K562 (cell line): ENCODE measurements at regions not wholly inside any gene's neighbourhood (a gene's known extent, or its start where the extent isn't known, plus 50 kb on each side); places are given as distances from the start of the nearest gene placed in this dataset.

ENCODE experiments used
- ATAC-seq: fragments of 200-7000 bp; cut with Tn5 transposase; 3 replicates; pipeline ENCODE4 v1.9.1; 2020; ENCODE audit warnings: moderate library complexity
- BruUV-seq: library from RNA; stranded (reverse); fragments of 400-500 nt; replicated peaks from 2 replicates; lab custom pipeline; 2021; lab: Mats Ljungman, UMichigan
- CTCF ChIA-PET: fragments of 300-600 bp; formaldehyde crosslinking; extraction: SDS; loops from one replicate; lab custom pipeline; 2021; ENCODE audit warnings: low intra/inter-chr PET ratio; lab: Yijun Ruan, JAX
- POLR2A ChIA-PET: fragments of 300-600, 350-650 bp; sonication (Branson Sonifier 250); formaldehyde crosslinking; extraction: SDS; loops from one replicate; lab custom pipeline; 2021; ENCODE audit warnings: antibody characterized with exemption, inconsistent platforms; lab: Yijun Ruan, JAX
- DNase-seq, 4 experiments: peaks; one replicate each; pipeline versions ENCODE4 v3.0.0 to v3.0.0-alpha.2; 2011 to 2018; ENCODE audit warnings: low spot score in 3 of 4, mixed read lengths in 3 of 4; ENCODE audit errors: extremely low read depth in 1 of 4
- FAIRE-seq: peaks from 2 replicates; lab custom pipeline; 2011; peaks lifted over from hg19 to GRCh38; lab: Jason Lieb, UNC
- H2AFZ ChIP-seq: 2 replicates; pipeline ENCODE4 v1.6.0; 2011; ENCODE audit warnings: low read depth, low read length, control low read depth, inconsistent platforms
- H3K27ac ChIP-seq: fragments of 200-600 bp; 3 replicates; pipeline ENCODE4 v1.8.0; 2011; ENCODE audit warnings: low read depth, mild to moderate bottlenecking, control low read depth, inconsistent platforms, low read length, moderate library complexity, mixed read lengths; ENCODE audit errors: extremely low read depth
- H3K27me3 ChIP-seq, 2 experiments: fragments of 300-600 bp in 1 of 2; 2 replicates in 1 of 2; 3 replicates in 1 of 2; pipeline versions ENCODE4 v1.6.0 to v1.8.0; 2011; ENCODE audit warnings: inconsistent platforms in 2 of 2, low read length in 2 of 2, mild to moderate bottlenecking in 1 of 2, mixed read lengths in 1 of 2, moderate library complexity in 1 of 2; ENCODE audit not compliant: control insufficient read depth in 2 of 2, insufficient read depth in 2 of 2
- H3K36me3 ChIP-seq: fragments of 300-600 bp; 3 replicates; pipeline ENCODE4 v1.8.0; 2011; ENCODE audit warnings: mild to moderate bottlenecking, low read length, inconsistent platforms; ENCODE audit not compliant: control insufficient read depth, insufficient read depth
- H3K4me1 ChIP-seq, 2 experiments: fragments of 200-600 bp in 1 of 2; replicated peaks in 1 of 2; 2 replicates in 1 of 2; 3 replicates in 1 of 2; pipeline versions ENCODE4 v1.5.1 to v1.8.0; 2011; ENCODE audit warnings: inconsistent platforms in 2 of 2, low read length in 2 of 2, mild to moderate bottlenecking in 1 of 2, mixed read lengths in 1 of 2, moderate library complexity in 1 of 2; ENCODE audit not compliant: control insufficient read depth in 2 of 2, insufficient read depth in 2 of 2
- H3K4me2 ChIP-seq: 2 replicates; pipeline ENCODE4 v1.6.1; 2011; ENCODE audit warnings: low read length, control low read depth, inconsistent platforms, mixed read lengths; ENCODE audit not compliant: insufficient read depth
- H3K4me3 ChIP-seq: fragments of 200-600 bp; sonication (generic), shearing (Covaris generic); 2 replicates; pipeline ENCODE4 v1.5.1; 2016; ENCODE audit warnings: control low read depth, inconsistent platforms
- H3K79me2 ChIP-seq: fragments of 200-600 bp; 3 replicates; pipeline ENCODE4 v1.8.0; 2011; ENCODE audit warnings: low read length, inconsistent platforms; ENCODE audit not compliant: control insufficient read depth, insufficient read depth
- H3K9ac ChIP-seq, 2 experiments: 2 replicates each; pipeline versions ENCODE4 v1.6.0 to v1.6.1; 2011; ENCODE audit warnings: low read depth in 2 of 2, low read length in 2 of 2, control low read depth in 1 of 2, inconsistent platforms in 1 of 2, mild to moderate bottlenecking in 1 of 2, mixed read lengths in 1 of 2; ENCODE audit not compliant: insufficient read depth in 1 of 2
- H3K9me1 ChIP-seq: one replicate; pipeline ENCODE4 v1.6.0; 2011; ENCODE audit warnings: inconsistent platforms, mild to moderate bottlenecking, low read length, moderate library complexity; ENCODE audit not compliant: control insufficient read depth, insufficient read depth
- H3K9me3 ChIP-seq: replicated peaks from 2 replicates; pipeline ENCODE4 v1.5.1; 2011; ENCODE audit warnings: low read depth, low read length, inconsistent platforms; ENCODE audit not compliant: control insufficient read depth, insufficient read depth
- H4K20me1 ChIP-seq: replicated peaks from 2 replicates; pipeline ENCODE4 v1.6.1; 2011; ENCODE audit warnings: low read length, inconsistent platforms, mixed read lengths; ENCODE audit not compliant: control insufficient read depth, insufficient read depth
- BDP1 ChIP-seq: IDR thresholded peaks from 3 replicates; pipeline ENCODE4 v1.6.1; 2011; ENCODE audit not compliant: insufficient read length, insufficient read depth
- DPF2 ChIP-seq: fragments of 450-650 bp; IDR thresholded peaks from 2 replicates; pipeline ENCODE4 v1.6.1; 2016
- ERF ChIP-seq: fragments of 450-650 bp; formaldehyde crosslinking; IDR thresholded peaks from 2 replicates; pipeline ENCODE4 v1.4.0; 2020; ENCODE audit warnings: mild to moderate bottlenecking, mixed read lengths
- HIVEP1 ChIP-seq: fragments of 250-450 bp; sonication (Bioruptor Pico); IDR thresholded peaks from 2 replicates; pipeline ENCODE4 v1.4.0; 2020; ENCODE audit warnings: mild to moderate bottlenecking
- KAT2B ChIP-seq: IDR thresholded peaks from one replicate; pipeline ENCODE4 v1.6.1; 2012; ENCODE audit warnings: low read depth, mild to moderate bottlenecking, control low read depth, inconsistent platforms, low read length, moderate library complexity
- NFIC ChIP-seq: fragments of 450-650 bp; IDR thresholded peaks from 2 replicates; pipeline ENCODE4 v1.6.1; 2017; ENCODE audit warnings: mild to moderate bottlenecking, inconsistent platforms
- PCBP2 ChIP-seq: fragments of 200-400 bp; formaldehyde crosslinking; IDR thresholded peaks from 2 replicates; pipeline ENCODE4 v1.6.1; 2018; ENCODE audit warnings: low read length, low read depth, mild to moderate bottlenecking, moderate library complexity; ENCODE audit not compliant: poor library complexity, severe bottlenecking
- PHB ChIP-seq: fragments of 250-450 bp; sonication (Bioruptor Pico); IDR thresholded peaks from 2 replicates; pipeline ENCODE4 v1.5.0; 2021
- PHF8 ChIP-seq: fragments of 200-600 bp; sonication (generic); IDR thresholded peaks from 2 replicates; pipeline ENCODE4 v1.6.1; 2012; ENCODE audit warnings: mixed run types, mild to moderate bottlenecking, inconsistent platforms, low read length, moderate library complexity, borderline replicate concordance
- SREBF1 ChIP-seq: fragments of 150-350 bp; IDR thresholded peaks from 2 replicates; pipeline ENCODE4 v1.6.1; 2014; ENCODE audit warnings: antibody characterized with exemption, low read depth, low read length, borderline replicate concordance
- ZNF124 ChIP-seq: sonication (generic); formaldehyde crosslinking; IDR thresholded peaks from 2 replicates; pipeline ENCODE4 v1.8.1; 2022; ENCODE audit warnings: missing genetic modification reagents
- ZNF24 ChIP-seq: fragments of 450-650 bp; IDR thresholded peaks from 2 replicates; pipeline ENCODE4 v1.6.1; 2016
- ZNF274 ChIP-seq: IDR thresholded peaks from 2 replicates; pipeline ENCODE4 v1.6.1; 2011; ENCODE audit warnings: low read depth, mild to moderate bottlenecking, low read length, moderate library complexity, borderline replicate concordance
- ZNF436 ChIP-seq: fragments of 250-450, 450-650 bp; sonication (Bioruptor Pico); formaldehyde crosslinking; IDR thresholded peaks from 2 replicates; pipeline ENCODE4 v1.7.0; 2020; ENCODE audit warnings: mild to moderate bottlenecking
- WGBS: fragments of 100-300 bp; shearing (Covaris generic); methylation state at CpG from one replicate; pipeline ENCODE4 v1.1.6; 2016; ENCODE audit warnings: low coverage, mixed read lengths; ENCODE audit not compliant: insufficient coverage; ENCODE audit errors: missing lambda C conversion rate; 5-methylcytosine and 5-hydroxymethylcytosine counted together
- in situ Hi-C: fragments of 300-500 bp; cut with MboI; formaldehyde crosslinking; loops from 4 replicates; pipeline ENCODE4 v1.15.0; 2018; ENCODE audit warnings: inconsistent platforms, mixed read lengths
- intact Hi-C: fragments of 100-400 bp; cut with micrococcal nuclease; formaldehyde crosslinking; loops from 2 replicates; pipeline ENCODE4 v1.14.2; 2022
- TF ChIP-seq, protein P1 (sequence below), 2 experiments: fragments of 450-650 bp; IDR thresholded peaks; 2 replicates each; pipeline ENCODE4 v1.6.1; 2016
- TF ChIP-seq, protein P2 (sequence below), 2 experiments: IDR thresholded peaks in 1 of 2; conservative IDR thresholded peaks in 1 of 2; 2 replicates each; pipeline ENCODE4 v1.6.1; 2016; ENCODE audit warnings: low read depth in 2 of 2, mild to moderate bottlenecking in 1 of 2, missing compliant biosample characterization in 1 of 2, missing genetic modification characterization in 1 of 2, moderate library complexity in 1 of 2
- TF ChIP-seq, protein P3 (sequence below): IDR thresholded peaks from 2 replicates; pipeline ENCODE4 v1.6.1; 2014; ENCODE audit warnings: antibody characterized with exemption

DNA sequence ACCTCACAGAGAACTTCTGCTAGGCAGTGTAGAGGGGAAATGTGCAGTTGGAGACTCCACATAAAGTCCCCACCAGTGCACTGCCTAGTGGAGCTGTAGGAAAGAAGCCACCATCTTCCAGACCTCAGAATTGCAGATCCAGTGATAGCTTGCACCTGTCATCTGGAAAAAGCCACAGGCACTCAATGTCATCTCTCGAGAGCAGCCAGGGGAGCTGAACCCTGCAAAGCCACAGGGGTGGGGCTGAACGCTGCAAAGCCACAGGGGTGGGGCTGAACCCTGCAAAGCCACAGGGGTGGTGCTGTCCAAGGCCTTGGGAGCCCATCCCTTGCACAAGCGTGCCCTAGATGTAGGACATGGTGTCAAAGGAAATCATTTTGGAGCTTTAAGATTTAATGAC is 1226.3 kb downstream of the PCDH7 start:
- no peak overlapping the region for H2AFZ ChIP-seq
- ATAC-seq (peak; percentile 42; the same call in 2 of the 3 replicates), DNase-seq (no peak)
- in situ Hi-C loops = no loop called here
- H3K4me1 ChIP-seq = no peaks in the 10 kb centered on the region
- H3K9ac ChIP-seq = no peak overlapping the region
- H3K9me1 ChIP-seq = no peaks in the 10 kb centered on the region
- TF ChIP-seq, protein P1, sequence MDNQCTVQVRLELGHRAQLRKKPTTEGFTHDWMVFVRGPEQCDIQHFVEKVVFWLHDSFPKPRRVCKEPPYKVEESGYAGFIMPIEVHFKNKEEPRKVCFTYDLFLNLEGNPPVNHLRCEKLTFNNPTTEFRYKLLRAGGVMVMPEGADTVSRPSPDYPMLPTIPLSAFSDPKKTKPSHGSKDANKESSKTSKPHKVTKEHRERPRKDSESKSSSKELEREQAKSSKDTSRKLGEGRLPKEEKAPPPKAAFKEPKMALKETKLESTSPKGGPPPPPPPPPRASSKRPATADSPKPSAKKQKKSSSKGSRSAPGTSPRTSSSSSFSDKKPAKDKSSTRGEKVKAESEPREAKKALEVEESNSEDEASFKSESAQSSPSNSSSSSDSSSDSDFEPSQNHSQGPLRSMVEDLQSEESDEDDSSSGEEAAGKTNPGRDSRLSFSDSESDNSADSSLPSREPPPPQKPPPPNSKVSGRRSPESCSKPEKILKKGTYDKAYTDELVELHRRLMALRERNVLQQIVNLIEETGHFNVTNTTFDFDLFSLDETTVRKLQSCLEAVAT (IDR thresholded peaks at IDR 0.05) = no peak
- TF ChIP-seq KAT2B (no peak), SREBF1 (no peak), PCBP2 (no peak), NFIC (no peak), HIVEP1 (CRISPR knock-in tag) (no peak), ZNF124 (CRISPR knock-in tag) (no peak), DPF2 (no peak), ZNF24 (no peak), ZNF274 (no peak), ZNF436 (CRISPR knock-in tag) (no peak), PHF8 (no peak), PHB (CRISPR knock-in tag) (no peak), ERF (CRISPR knock-in tag) (no peak), BDP1 (no peak)
- TF ChIP-seq, protein P2, sequence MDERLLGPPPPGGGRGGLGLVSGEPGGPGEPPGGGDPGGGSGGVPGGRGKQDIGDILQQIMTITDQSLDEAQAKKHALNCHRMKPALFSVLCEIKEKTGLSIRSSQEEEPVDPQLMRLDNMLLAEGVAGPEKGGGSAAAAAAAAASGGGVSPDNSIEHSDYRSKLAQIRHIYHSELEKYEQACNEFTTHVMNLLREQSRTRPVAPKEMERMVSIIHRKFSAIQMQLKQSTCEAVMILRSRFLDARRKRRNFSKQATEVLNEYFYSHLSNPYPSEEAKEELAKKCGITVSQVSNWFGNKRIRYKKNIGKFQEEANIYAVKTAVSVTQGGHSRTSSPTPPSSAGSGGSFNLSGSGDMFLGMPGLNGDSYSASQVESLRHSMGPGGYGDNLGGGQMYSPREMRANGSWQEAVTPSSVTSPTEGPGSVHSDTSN (CRISPR knock-in tag; IDR thresholded peaks at IDR 0.05; ENCODE audit: low read depth) = no peak
- TF ChIP-seq, protein P2 (tag; conservative IDR thresholded peaks at IDR 0.05; ENCODE audit: low read depth) = no peak
- TF ChIP-seq, protein P3, sequence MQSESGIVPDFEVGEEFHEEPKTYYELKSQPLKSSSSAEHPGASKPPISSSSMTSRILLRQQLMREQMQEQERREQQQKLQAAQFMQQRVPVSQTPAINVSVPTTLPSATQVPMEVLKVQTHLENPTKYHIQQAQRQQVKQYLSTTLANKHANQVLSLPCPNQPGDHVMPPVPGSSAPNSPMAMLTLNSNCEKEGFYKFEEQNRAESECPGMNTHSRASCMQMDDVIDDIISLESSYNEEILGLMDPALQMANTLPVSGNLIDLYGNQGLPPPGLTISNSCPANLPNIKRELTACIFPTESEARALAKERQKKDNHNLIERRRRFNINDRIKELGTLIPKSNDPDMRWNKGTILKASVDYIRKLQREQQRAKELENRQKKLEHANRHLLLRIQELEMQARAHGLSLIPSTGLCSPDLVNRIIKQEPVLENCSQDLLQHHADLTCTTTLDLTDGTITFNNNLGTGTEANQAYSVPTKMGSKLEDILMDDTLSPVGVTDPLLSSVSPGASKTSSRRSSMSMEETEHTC = no peak
- TF ChIP-seq, all 486 proteins: peak for 0
- Histone ChIP-seq H3K27me3 (no peaks in the 10 kb centered on the region), H3K27ac (no peak overlapping the region), H3K4me2 (no peak overlapping the region), H3K4me3 (no peak overlapping the region), H3K9me3 (no peaks in the 10 kb centered on the region), H3K36me3 (no peaks in the 10 kb centered on the region), H4K20me1 (no peaks in the 10 kb centered on the region), H3K79me2 (no peaks in the 10 kb centered on the region)
- WGBS = 5% methylated on average over 3 of the region's 3 CpGs
- intact Hi-C loops = no loop called here
- POLR2A ChIA-PET = no interaction called here
- CTCF ChIA-PET = no interaction called here
- FAIRE-seq = no peak
- no TSS peak for BruUV-seq
